ENCODE measurements at regions not wholly inside any gene's neighbourhood (a gene's known extent, or its start where the extent isn't known, plus 50 kb on each side); places are given as distances from the start of the nearest gene placed in this dataset.

DNA sequence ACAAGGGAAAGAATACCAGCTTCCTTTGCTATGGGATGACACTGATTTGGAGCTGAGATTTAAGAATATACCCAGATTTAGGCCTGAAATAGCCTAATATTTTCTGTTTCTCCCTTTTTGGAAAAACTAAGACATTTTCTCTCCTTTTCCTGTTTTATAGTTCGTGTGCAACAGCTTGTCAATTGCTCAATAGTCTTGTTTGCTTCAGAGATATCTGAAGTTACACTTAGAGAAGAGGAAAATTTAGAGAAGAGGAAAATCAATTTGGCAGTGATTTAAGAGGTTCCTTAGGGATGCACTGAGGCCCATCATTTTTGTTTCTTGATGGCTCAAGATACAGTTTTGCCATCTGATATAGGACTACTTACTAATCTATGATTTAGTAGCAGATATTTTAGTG, 398.6 kb downstream of the RFPL4B start:
- DNase-seq, result no peak

DNA sequence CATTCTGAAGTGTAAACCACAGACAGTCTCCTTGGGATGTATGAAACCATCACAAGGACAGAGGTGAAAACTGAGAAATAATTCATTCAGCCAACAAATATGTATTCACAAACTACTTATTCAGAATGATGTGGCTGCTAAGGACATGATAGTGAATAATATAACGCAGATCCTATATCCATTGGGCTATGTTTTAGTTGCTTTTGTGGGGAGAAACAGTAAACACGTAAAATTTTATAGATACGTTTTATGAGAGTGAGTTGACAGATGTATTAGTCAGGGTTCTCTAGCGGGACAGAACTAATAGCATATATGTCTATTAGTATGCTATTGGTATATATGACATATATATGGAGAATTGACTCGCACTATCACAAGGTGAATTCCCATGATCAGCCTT, 402.5 kb downstream of the RFPL4B start:
- no peak for DNase-seq

DNA sequence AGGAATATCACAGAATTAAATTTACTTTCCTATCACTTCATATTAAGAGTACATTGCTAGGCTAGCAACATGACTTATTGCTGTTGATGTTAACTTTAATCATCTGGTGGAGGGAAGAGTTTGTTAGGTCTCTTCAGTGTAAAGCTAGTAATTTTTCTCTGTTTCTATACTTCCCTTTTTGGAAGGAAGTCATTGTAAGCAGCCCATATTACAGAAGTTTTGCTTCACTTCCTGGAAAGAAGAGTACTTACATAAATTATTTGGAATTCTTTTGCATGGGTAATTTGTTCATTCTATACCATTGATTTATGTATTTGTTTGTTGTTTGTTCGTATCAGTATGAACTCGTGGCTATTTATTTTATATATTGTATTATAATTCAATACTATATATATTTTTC, 405.2 kb downstream of the RFPL4B start:
- DNase-seq, result peak; percentile 33

DNA sequence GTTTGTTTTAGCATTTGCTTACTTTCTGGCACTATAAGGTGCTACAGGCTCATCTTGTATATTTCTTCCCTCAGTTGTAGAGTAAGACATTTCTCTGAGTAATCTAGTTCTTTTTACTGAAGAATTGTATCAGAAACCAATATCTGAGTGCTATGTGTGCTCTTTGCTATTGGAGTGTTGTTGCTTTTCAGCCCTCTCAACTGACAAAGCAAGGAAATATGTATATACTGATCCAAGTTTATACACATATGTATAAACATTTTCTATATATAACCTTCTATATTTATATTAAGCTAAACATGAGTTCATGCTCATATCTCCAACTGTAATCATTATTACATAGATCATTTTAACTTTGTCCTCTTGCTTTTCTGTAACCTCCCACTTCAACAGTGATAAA, 405.7 kb downstream of the RFPL4B start:
- DNase-seq, result no peak

DNA sequence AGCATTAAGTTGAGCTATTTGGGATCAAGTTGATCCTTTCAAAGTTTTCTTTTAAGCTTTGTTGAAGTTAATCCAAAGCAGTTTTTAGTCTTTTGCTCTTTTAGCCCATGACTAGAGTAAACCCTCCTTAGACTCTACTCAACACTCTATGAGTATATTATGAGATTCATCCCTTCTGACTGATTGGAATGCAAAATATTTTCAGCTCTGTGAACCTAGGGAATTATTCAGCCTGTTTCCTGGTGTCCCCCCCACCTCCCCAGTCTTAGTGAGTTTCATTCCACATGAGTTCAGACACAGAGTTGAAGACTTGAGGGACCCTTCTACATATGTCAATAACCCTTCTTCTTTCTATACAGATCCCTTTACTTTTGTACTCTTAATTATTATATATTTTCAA, 413.7 kb downstream of the RFPL4B start:
- DNase-seq, result no peak

DNA sequence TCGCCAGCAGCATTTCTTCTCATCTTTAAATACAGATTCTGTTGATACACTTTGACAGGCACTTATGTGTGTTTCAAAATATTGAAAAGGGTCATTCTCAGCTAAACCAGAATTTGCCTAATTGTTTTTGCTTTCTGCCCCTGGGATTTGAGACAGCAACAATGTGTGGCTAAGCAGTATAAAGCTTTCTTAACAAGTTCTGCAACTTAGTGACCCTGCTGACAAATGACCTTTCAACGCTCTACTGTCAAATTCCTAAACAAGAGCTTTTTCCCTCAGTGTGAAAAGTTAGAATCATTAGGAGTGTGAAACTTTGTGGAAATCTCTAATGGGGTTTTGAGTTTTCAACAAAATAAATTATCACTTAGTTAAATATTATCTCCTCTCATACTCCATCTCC, 414.6 kb downstream of the RFPL4B start:
- no peak for DNase-seq

DNA sequence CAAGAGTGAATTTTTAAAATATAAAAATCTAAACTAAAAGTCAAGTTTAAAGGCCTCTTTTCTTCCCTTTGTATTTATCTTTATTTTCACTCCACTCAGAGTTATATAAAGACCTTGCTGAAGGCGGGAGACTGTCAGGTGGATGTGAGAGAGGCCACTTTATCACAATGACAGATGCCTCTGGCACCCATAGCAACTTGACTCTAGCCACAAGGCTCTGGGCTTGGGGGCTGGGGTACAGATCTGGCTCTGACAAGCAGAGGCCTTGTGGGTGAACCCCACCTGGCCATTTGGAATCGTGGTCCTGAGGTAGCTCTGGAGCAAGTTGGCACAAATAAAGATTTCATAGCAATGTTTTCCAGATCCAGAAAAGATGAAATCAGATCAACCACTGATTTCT, 417.2 kb downstream of the RFPL4B start:
- DNase-seq, result no peak

DNA sequence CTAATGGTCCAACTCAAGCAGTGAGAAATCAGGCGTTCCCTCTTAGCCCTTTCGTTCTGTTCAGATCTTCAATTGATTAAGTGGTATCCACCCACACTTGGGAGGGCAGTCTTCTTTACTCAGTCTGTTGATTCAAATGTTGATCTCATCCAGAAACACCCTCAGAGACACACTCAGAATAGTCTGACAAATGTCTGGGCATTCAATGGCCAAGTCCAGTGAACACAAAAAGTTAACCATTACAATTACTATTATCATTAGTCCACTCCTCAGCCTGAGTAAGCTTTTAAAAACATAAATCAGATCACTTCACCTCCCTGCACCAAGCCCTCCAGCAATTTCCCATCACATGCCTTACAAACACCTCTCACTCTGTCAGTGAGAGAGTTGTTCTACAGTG, 423.2 kb downstream of the RFPL4B start:
- DNase-seq, result no peak

DNA sequence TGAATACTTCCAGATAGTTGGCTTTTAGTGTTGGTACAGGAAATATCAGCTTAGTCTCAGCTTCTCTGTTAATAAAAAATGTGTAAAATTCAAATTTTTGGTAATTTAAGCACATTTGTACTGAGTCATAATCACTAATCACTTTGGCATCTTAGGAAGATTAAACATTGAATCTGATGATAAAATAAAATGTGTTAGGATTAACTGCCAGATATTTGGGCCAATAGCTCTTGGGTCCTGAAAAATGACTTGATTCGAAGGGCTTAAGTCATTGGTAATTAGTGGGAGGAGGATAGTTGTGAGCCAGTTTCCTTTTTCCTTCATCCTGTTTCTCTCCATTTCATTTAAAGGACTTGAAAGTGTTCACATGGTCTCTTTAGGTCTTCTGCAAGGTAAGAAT, 426.1 kb downstream of the RFPL4B start:
- DNase-seq, result no peak

DNA sequence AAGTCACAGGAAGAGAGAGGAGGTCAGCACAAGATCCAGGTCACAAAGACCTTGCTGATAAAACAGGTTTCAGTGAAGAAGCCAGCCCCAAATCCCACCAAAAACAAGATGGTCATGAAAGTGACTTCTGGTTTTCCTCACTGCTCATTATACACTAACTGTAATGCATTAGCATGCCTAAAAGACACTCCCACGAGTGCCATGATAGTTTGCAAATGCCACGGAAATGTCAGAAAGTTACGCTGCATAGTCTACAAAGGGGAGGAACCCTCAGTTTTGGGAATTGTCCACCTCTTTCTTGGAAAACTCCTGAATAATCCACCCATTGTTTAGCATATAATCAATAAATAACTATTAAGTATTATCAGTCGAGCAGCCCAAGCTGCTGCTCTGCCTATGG, 427.2 kb downstream of the RFPL4B start:
- no peak for DNase-seq

DNA sequence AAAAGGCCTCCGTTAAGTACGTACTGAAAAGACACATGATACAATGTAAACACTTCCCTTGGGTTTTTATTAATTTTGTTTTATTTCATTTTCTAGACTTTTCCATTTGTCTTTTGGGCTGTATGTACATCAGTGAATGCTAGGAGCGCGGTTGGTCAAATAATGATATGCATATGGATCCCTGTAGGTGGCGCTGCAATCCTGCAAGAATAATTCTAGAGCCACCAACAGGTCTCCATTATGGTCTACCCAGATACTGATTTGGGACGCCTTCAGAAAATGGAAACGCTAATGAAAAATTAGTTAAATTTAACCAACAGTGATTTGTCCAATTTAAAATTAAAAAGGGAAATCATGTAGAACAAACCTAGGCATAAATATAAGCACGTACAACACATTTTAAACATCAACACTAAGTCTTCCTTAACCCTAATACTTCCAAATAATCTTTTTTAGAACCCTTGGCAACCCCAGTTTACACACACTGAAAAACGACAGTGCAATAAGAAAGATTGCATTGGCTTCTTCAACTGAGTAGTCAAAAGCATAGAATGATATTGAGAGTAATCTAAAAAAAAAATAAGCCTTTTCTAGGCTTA, 433.5 kb downstream of the RFPL4B start:
- peak; percentile 77 for DNase-seq

DNA sequence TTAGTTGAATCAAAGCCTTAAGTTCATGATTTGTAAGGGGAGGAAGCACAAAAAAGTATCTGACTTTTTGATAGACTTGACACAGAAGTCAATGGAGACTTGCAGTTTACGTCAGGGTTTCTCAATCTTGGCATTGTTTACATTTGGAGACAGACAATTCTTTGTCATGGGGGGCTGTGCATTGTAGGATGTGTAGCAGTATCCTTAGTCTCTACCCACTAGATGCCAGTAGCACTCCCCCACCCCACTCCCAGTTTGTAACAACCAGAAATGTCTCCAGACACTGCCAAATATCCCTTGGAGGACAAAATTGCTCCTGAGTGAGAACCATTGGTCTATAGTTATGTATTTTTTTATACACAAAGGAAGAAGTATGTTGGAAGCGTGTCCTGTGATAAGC, 434.1 kb downstream of the RFPL4B start:
- no peak for DNase-seq

DNA sequence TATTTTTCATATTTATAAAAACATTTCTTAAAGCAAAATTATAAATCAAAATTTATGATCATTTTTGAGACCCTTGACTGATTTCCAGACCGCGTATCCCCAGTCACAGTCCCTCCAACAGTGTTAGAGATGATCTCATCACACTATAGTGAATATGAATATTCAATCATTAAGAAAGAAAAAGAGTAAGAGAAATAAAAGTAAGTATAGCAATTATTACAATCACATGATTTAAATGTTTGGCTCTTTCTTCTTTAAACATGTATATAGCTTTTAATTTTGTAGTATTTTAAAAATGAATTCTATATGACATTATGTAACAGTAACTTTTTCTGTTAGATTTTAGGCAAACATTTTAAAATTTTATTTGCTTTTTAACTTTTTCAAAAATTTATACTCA, 438.3 kb downstream of the RFPL4B start:
- DNase-seq, result no peak

DNA sequence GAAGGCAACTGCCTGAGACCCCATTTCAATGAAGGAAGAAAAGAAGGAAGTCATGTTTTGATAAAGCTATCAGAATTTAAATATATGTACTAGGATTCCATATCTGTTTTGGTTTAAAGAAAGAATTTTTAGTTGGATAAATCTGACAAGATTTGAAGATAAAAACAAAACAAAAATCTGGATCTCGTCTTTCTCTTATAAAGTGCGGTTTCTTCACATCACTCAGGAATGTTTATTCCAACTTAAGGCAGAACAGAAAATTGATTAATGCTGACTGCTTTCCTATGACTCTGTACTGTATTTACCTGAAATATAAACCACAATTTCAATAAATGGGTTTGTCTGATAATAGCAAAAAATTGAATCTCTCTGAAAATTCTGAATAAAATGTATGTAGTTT, 439.7 kb downstream of the RFPL4B start:
- no peak for DNase-seq

DNA sequence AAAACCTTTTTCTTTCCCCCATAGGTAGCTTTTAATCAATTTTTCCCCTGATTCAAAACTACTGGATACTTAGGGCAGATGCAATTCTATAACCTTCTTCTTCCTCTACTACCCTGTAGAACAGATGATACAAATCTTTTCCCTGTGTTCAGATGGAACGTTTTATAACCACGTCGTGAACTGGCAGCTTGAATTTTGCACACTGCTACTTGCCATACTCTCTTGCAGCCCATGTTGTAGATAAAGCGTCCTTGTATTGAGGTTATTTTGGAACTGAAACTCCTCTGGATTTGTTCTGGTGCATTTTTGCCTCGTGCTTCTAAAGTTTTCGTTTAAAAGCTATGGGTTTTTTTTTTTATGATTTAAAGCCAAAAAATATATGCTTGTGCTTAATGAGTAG, 440.2 kb downstream of the RFPL4B start:
- DNase-seq, result no peak

DNA sequence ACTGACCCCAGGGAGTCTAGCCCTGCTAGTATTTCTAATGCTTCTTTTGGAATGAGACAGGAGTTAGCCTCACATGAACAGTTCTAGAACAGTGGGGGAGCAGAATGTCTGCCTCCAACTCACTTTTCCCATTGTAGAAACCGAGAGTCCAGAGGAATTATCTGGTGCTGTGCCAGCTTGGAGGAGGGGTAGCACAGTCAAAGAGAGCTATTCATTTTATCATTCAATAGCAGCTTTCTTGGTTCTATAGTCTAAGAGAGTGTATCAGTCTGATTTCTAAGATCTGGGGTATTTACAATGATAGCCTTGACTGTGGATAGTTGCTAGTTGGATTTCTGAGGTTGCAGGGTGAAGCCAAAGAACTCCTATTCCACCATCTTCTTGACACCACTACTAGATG, 448.2 kb downstream of the RFPL4B start:
- no peak for DNase-seq

DNA sequence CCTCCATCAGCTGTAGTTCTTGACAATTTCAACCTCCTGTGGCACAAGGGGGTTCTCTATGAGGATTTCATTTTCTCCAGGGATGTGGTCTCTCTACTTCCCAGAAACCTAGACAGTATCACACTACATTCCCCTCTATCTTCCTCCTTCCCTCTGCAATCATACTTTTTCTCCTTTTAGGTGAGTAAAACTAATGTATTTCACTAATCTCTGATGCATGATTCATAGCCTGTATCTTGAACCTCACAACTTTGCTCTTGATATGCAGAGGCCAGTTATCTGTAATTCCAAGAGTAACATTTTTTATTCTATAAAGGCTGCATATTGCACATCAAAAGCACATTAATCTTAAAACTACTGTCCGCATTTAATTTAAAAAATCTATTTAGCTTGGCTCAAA, 449.6 kb downstream of the RFPL4B start:
- no peak for DNase-seq

DNA sequence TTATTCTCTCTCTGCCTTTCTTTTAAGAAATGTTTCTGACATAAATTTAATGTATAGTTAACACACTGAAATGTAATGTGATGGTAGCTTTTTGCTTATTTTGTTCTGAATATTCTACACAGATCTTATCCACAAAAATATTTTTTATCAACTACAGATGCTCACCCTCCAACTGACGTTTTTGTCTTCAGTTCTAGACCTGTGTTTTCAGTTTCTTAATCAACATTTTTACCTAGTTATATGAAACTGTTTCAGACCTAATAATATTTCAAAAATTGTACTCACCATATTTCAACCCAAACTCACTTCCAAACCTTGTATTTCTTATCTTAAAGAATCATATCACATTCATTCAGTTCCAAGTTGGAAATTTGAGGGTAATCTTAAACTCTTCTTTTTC, 452.8 kb downstream of the RFPL4B start:
- DNase-seq, result no peak

DNA sequence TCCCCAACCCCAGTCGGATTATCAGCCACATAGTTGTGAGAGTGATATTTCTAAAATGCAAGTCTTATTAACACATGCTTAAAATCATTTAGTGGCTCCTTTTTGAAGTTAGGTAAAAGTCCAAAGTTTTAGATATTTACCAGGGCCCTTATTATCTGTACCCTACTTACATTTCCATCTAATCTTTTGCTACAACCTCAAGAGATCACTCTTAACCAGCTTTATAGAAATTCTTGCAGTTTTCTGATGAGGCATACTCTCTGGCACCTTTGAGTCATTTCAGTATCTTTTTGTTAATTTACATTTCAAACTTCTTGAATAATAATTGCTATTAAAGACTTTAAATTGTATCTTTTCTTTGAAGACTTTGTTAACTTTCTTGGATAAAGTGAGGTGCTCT, 453.3 kb downstream of the RFPL4B start:
- no peak for DNase-seq

DNA sequence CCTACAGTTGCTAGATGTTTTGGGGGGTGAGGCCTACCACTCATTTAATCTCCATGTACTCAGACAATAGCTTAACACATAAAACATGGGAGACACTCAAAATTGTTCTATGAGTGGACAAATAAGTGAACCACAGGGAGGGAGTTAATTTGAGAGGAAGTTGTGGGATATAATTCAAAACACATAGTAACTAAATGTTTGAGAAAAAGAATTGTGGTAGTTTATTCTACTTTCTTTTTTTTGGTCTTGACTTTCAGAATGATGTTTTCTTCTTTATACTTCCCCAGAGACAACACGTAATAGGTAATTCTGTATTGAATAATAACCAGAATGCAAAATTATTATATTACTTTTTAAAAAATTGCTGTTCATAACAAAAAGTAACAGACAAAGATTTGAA, 453.8 kb downstream of the RFPL4B start:
- DNase-seq, result no peak

DNA sequence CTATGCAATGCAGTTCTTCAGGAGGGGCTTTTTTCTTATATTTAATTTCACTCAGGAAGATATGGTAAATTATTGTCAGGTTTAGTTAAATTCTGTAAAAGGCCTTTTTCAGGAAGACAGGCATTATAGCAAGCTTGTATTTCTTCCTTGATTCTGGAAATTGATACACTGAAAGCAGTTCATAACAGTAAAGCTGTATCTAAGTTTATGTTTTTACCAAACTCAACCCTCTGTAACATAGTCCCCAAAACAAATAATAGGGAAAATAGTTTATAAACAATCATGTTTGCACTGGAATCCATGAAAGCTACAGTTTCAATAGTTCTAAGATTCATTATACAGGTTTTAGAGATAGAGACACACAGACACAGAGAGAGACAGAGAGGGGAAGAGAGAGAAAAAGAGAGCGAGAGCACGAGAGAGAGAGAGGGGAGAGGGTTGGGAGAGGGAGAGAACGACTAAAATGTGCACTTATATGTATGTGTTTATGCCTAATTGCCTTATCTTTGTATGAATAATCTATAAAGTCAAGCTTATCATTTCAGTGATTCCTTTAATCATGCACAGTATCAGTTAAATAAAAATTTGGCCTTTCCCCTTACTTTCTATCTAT, 454.4 kb downstream of the RFPL4B start:
- DNase-seq, result no peak

DNA sequence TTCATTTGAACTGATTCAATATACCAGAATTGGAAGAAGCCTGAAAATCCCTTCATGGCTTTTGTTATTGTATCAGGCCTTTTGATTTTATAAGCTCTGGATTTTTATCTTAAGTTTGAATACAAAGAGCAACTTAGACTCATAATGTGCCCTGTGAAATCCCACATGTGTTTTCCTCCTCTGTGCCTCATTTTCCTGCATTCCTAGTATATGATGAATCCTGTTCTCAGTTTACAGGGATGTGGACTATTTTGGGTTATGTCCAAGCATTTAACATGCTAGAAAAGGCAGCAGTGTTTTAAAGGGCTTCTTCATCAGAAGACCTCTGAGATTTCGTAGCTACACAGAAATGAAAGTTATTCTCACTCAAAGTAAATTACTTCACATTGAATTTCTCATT, 455.0 kb downstream of the RFPL4B start:
- no peak for DNase-seq

DNA sequence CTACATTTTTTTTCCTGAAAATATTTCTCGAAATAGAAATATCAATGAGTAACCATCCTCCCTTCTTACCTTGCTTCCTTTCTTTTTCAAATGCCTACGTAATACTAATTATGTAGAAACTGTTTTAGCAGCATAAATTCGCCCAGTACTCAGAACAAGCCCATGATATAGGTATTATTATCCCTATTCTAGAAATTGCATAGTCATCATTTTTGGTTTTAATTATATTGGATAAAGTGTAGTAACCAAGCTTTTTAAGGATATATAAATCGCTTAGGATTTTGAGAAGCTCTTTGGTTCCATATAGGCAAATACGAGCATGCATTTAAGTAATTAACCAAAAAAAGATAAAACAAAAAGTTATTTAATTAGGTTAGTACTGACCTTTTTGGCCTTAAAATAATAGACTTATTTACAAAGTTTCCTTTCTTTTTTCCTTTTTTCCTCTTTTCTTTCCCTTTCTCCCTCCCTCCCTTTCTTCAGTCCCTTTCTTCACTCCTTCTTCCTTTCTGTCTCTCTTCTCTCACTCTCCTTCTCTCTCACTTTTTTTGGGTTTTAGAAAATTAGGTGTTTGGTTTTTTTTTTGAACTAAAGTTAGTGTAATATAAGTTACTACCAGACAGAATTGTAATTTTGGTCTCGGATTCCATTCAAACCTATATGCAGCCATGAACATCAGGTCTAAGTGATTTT, 457.7 kb downstream of the RFPL4B start:
- no peak for DNase-seq

DNA sequence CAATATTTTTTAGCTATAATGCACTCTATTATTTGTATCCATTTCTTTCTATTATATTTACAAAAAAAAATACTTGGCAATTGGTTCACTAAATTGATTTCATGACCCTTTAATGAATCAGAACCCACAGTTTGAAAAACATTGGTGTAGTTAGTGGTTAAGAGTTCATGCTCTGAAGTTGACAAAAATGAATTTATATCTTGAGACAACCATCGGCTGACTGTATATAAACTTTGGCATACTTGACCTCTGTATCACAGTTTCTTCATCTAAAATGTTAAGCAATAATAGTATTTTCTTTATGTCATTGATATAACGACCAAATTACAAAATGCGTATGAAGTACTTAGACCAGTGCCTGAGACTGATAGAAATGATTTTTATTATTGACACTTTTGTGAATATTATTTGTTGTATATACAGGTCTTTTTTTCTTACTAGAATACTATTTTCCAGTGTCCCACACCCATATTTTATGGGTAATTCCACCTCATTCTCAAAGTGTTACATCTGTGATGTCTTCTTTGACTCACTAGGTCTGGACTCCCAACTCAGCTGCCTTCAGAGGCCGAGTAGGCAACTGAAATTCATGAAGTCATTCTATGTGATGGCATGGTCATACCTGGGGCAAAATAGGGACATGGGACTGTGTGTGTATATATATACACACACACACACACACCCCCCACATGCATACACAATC, 459.2 kb downstream of the RFPL4B start:
- DNase-seq, result no peak
